ENCODE measurements at regions not wholly inside any gene's neighbourhood (a gene's known extent, or its start where the extent isn't known, plus 50 kb on each side); places are given as distances from the start of the nearest gene placed in this dataset.
"Not testable (repeated sequence)": the region's sequence is repeated elsewhere in the genome, so short reads cannot be mapped to it uniquely, and the experiment has no call there.

- DNase-seq = not testable (repeated sequence)
Observed at GRCh38 chr2:90238505-90239230, 1547.2 kb downstream of the RPIA start.

GRCh38 chr2:90239769-90240168 is 1548.3 kb downstream of the RPIA start:
- not testable (repeated sequence) for DNase-seq

- not testable (repeated sequence) for DNase-seq
Observed at GRCh38 chr2:90244902-90245765, 1553.7 kb downstream of the RPIA start.

- DNase-seq = not testable (repeated sequence)
Observed at GRCh38 chr2:90248400-90248799, 1556.9 kb downstream of the RPIA start.

GRCh38 chr2:90250350-90250749 is 1558.9 kb downstream of the RPIA start:
- not testable (repeated sequence) for DNase-seq

GRCh38 chr2:90251576-90251975 is 1560.1 kb downstream of the RPIA start:
- DNase-seq = not testable (repeated sequence)

GRCh38 chr2:90253306-90253705 is 1561.8 kb downstream of the RPIA start:
- not testable (repeated sequence) for DNase-seq

GRCh38 chr2:90266888-90267287 is 1575.4 kb downstream of the RPIA start:
- DNase-seq = not testable (repeated sequence)

- DNase-seq = not testable (repeated sequence)
Observed at GRCh38 chr2:90287751-90288150, 1596.3 kb downstream of the RPIA start.

- DNase-seq = not testable (repeated sequence)
Observed at GRCh38 chr2:90288396-90288795, 1596.9 kb downstream of the RPIA start.

GRCh38 chr2:90289291-90289980 is 1598.0 kb downstream of the RPIA start:
- DNase-seq = not testable (repeated sequence)

- DNase-seq = not testable (repeated sequence)
Observed at GRCh38 chr2:90290701-90291100, 1599.2 kb downstream of the RPIA start.

- not testable (repeated sequence) for DNase-seq
Observed at GRCh38 chr2:90291168-90291883, 1599.9 kb downstream of the RPIA start.

- not testable (repeated sequence) for DNase-seq
Observed at GRCh38 chr2:90291934-90292333, 1600.5 kb downstream of the RPIA start.

GRCh38 chr2:90292451-90292850 is 1601.0 kb downstream of the RPIA start:
- not testable (repeated sequence) for DNase-seq

- not testable (repeated sequence) for DNase-seq
Observed at GRCh38 chr2:90293224-90293623, 1601.8 kb downstream of the RPIA start.

- DNase-seq = not testable (repeated sequence)
Observed at GRCh38 chr2:90293806-90294205, 1602.3 kb downstream of the RPIA start.

GRCh38 chr2:90295036-90295750 is 1603.7 kb downstream of the RPIA start:
- DNase-seq = not testable (repeated sequence)

- not testable (repeated sequence) for DNase-seq
Observed at GRCh38 chr2:90296484-90296777, 1605.0 kb downstream of the RPIA start.

GRCh38 chr2:90297701-90298100 is 1606.2 kb downstream of the RPIA start:
- not testable (repeated sequence) for DNase-seq

GRCh38 chr2:90298126-90298755 is 1606.8 kb downstream of the RPIA start:
- not testable (repeated sequence) for DNase-seq

Measured in NCI-H2171 treated with DMSO at 0.1 percent for 48 hours (cell line).